ENCODE measurements at regions not wholly inside any gene's neighbourhood (a gene's known extent, or its start where the extent isn't known, plus 50 kb on each side); places are given as distances from the start of the nearest gene placed in this dataset.

DNA sequence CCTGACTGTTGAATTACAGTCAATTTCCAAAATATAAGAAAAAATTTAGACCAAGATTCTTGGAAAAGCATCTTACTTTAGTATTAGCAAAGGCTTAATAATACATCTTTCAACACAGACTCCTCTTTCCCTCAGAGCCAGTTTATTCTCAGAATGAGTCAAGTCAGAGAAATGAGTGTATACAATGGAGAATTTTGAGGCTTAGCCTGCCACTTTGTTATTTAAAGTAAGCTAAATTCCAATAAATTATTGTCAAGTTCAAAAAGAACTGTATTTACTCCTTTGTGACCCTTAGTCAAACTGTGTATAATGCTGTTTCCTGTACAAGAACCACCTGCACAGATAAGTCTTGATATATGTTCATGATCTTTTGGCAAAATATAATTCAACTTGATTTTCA lies 428.5 kb upstream of the ITGA1 start:
- TF ChIP-seq, protein P1, sequence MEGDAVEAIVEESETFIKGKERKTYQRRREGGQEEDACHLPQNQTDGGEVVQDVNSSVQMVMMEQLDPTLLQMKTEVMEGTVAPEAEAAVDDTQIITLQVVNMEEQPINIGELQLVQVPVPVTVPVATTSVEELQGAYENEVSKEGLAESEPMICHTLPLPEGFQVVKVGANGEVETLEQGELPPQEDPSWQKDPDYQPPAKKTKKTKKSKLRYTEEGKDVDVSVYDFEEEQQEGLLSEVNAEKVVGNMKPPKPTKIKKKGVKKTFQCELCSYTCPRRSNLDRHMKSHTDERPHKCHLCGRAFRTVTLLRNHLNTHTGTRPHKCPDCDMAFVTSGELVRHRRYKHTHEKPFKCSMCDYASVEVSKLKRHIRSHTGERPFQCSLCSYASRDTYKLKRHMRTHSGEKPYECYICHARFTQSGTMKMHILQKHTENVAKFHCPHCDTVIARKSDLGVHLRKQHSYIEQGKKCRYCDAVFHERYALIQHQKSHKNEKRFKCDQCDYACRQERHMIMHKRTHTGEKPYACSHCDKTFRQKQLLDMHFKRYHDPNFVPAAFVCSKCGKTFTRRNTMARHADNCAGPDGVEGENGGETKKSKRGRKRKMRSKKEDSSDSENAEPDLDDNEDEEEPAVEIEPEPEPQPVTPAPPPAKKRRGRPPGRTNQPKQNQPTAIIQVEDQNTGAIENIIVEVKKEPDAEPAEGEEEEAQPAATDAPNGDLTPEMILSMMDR (IDR thresholded peaks at IDR 0.05) = no peak
- TF ChIP-seq POLR2AphosphoS5 (IDR thresholded peaks at IDR 0.05) = no peak
- no peak for TF ChIP-seq POLR2A (IDR thresholded peaks at IDR 0.05)
- no peak for TF ChIP-seq EP300 (IDR thresholded peaks at IDR 0.05)
